ENCODE measurements at regions not wholly inside any gene's neighbourhood (a gene's known extent, or its start where the extent isn't known, plus 50 kb on each side); places are given as distances from the start of the nearest gene placed in this dataset.
"Not testable (repeated sequence)": the region's sequence is repeated elsewhere in the genome, so short reads cannot be mapped to it uniquely, and the experiment has no call there.

DNA sequence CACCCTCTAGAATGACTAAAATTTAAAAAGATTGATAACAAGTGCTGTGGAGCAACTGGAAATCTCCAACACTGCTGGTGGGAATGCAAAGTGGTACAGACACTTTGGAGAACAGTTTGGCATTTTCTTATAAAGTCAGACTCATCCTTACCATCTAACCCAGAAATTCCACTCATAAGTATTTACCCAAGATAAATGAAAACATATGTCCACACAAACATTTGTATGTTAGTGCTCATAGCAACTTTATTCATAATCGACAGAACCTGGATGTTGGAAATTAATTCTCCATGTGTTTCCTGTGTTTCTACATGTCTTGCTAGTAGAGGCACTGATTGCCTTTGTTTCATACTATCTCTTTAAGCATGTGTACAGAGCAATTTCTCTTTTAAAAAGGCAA, 282.4 kb downstream of the AHR start:
- no peak overlapping the region for H3K27ac ChIP-seq
- TF ChIP-seq ZFX (IDR thresholded peaks at IDR 0.05): no peak
- TF ChIP-seq, protein P1, sequence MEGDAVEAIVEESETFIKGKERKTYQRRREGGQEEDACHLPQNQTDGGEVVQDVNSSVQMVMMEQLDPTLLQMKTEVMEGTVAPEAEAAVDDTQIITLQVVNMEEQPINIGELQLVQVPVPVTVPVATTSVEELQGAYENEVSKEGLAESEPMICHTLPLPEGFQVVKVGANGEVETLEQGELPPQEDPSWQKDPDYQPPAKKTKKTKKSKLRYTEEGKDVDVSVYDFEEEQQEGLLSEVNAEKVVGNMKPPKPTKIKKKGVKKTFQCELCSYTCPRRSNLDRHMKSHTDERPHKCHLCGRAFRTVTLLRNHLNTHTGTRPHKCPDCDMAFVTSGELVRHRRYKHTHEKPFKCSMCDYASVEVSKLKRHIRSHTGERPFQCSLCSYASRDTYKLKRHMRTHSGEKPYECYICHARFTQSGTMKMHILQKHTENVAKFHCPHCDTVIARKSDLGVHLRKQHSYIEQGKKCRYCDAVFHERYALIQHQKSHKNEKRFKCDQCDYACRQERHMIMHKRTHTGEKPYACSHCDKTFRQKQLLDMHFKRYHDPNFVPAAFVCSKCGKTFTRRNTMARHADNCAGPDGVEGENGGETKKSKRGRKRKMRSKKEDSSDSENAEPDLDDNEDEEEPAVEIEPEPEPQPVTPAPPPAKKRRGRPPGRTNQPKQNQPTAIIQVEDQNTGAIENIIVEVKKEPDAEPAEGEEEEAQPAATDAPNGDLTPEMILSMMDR (conservative IDR thresholded peaks at IDR 0.05): no peak

GRCh38 chr7:17581301-17581700, 282.8 kb downstream of the AHR start:
- no peak overlapping the region for H3K27ac ChIP-seq
- TF ChIP-seq, protein P1 (conservative IDR thresholded peaks at IDR 0.05): no peak
- no peak for TF ChIP-seq ZFX (IDR thresholded peaks at IDR 0.05)

GRCh38 chr7:17582696-17583095, 284.2 kb downstream of the AHR start:
- not testable (repeated sequence) for H3K27ac ChIP-seq

DNA sequence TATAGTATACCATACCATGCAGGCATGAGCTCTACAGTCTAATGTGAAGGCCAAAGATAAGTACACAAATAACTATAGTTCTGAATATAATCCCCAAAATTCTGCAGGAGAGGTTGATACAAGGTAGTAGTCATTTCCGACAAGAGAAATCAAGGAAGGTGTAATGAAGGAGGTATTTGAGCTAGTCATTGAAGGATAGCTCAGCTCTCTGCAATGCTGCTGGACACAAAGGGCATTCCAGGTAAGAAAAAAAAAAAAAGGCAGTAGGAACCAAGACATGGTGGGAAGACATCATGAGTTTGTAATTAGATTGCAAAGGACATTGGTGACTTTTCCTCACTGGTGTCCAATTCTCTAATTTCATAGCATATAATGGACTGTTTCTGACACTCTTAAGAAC, 285.3 kb downstream of the AHR start:
- TF ChIP-seq, protein P1 (conservative IDR thresholded peaks at IDR 0.05): no peak
- TF ChIP-seq ZFX (IDR thresholded peaks at IDR 0.05): no peak
- no peak overlapping the region for H3K27ac ChIP-seq

- TF ChIP-seq, protein P1 (conservative IDR thresholded peaks at IDR 0.05): no peak
- no peak for TF ChIP-seq ZFX (IDR thresholded peaks at IDR 0.05)
- H3K27ac ChIP-seq: no peak overlapping the region
These were observed 286.4 kb downstream of the AHR start for GRCh38 chr7:17584822-17585221.

GRCh38 chr7:17586711-17587110, 288.3 kb downstream of the AHR start:
- TF ChIP-seq ZFX (IDR thresholded peaks at IDR 0.05): no peak
- H3K27ac ChIP-seq: no peak overlapping the region

DNA sequence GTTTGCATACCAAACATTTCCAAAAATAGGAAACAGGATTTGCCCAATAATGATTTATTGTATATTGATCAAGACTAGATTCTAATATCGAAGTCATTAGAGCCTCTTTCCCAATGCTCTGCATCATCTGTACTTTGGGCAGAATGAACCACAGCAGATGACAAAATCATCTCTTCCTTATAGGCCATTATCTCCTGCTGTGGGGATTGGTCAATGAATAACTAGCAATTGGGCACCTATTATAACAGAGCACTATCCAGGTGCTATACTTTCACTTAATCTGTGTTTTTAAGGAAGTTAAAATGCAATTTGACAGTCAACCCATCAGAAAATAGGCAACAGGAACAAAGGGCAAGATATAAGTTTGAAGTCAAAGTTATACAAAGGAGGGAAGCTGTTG, 290.3 kb downstream of the AHR start:
- TF ChIP-seq, protein P1 (conservative IDR thresholded peaks at IDR 0.05): no peak
- no peak for TF ChIP-seq ZFX (IDR thresholded peaks at IDR 0.05)
- H3K27ac ChIP-seq: no peak overlapping the region

DNA sequence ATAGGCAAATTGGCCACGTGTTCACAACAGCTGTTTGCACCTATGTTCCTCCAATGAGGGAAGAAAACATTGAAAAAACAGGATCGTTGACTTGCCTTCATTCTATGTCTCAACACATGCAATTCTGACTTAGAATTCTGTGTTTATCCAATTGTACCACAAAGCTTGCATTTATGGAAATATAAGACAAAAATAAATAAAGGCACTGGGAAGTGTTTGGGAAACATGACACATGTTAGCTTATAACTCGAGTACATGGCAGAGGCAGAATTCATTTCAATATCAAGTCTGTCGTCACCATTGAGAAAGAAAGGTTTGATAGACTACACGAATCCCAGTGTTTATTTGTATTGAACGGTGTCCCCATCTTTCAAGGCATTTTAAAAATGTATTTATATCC, 291.2 kb downstream of the AHR start:
- H3K27ac ChIP-seq: no peak overlapping the region
- TF ChIP-seq, protein P1 (conservative IDR thresholded peaks at IDR 0.05): no peak
- no peak for TF ChIP-seq ZFX (IDR thresholded peaks at IDR 0.05)

DNA sequence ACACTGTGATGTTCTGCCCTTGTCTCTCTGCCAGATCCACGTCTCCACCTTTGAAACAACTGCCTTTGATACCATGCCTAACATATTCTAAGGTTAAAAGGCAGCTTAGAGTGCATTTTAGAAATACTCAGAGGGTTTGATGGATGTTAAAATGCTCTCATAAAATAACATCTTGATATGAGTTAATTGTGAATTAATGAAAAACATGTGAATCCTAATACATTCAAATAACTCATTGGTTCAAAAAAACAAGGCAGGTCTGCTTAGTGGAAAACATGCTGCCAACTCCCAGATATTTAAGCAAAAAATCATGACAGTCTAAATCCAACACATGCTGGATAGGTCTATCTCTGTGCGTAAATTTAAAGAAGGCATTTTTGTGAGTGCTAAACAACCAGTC, 291.8 kb downstream of the AHR start:
- no peak overlapping the region for H3K27ac ChIP-seq
- TF ChIP-seq, protein P1 (conservative IDR thresholded peaks at IDR 0.05): no peak
- TF ChIP-seq ZFX (IDR thresholded peaks at IDR 0.05): no peak
